ENCODE measurements at regions not wholly inside any gene's neighbourhood (a gene's known extent, or its start where the extent isn't known, plus 50 kb on each side); places are given as distances from the start of the nearest gene placed in this dataset.

- no peaks in the 10 kb centered on the region for H3K27me3 ChIP-seq (replicated peaks; ENCODE audit: insufficient read depth, low read length)
- no peaks in the 10 kb centered on the region for H3K79me2 ChIP-seq (ENCODE audit: low read length)
- H3K27ac ChIP-seq (ENCODE audit: low read length): no peak overlapping the region
- no peaks in the 10 kb centered on the region for H3F3A ChIP-seq (ENCODE audit: insufficient read depth, low read length)
- H3K9ac ChIP-seq (ENCODE audit: low read length): no peak overlapping the region
- no peaks in the 10 kb centered on the region for H3K4me1 ChIP-seq (ENCODE audit: low read length)
- no peaks in the 10 kb centered on the region for H4K20me1 ChIP-seq (ENCODE audit: insufficient read depth, low read length)
- no peaks in the 10 kb centered on the region for H3K36me3 ChIP-seq (replicated peaks; ENCODE audit: insufficient read depth, low read length)
- H3K4me3 ChIP-seq (ENCODE audit: low read length): no peak overlapping the region
- H2AFZ ChIP-seq (ENCODE audit: low read length): no peak overlapping the region
- H3K9me3 ChIP-seq (replicated peaks; ENCODE audit: insufficient read depth, low read length): no peaks in the 10 kb centered on the region
- no peak for DNase-seq
- H3K4me2 ChIP-seq (ENCODE audit: low read depth, low read length): no peak overlapping the region
- H3K9me2 ChIP-seq (replicated peaks; ENCODE audit: insufficient read depth, low read length): no peaks in the 10 kb centered on the region
- no peak for TF ChIP-seq EZH2phosphoT487 (IDR thresholded peaks at IDR 0.05; ENCODE audit: low read length)
- no peak for TF ChIP-seq CTCF (IDR thresholded peaks at IDR 0.05; ENCODE audit: low read length)
- TF ChIP-seq EZH2 (optimal IDR thresholded peaks at IDR 0.05; ENCODE audit: low read depth, low read length): no peak
Observed at GRCh38 chr2:40512256-40512655, 60.4 kb upstream of the SLC8A1 start.

- Histone ChIP-seq H4K20me1 (ENCODE audit: insufficient read depth, low read length) (no peaks in the 10 kb centered on the region), H3K79me2 (ENCODE audit: low read length) (no peaks in the 10 kb centered on the region), H3K4me1 (ENCODE audit: low read length) (no peaks in the 10 kb centered on the region), H2AFZ (ENCODE audit: low read length) (no peak overlapping the region), H3K36me3 (replicated peaks; ENCODE audit: insufficient read depth, low read length) (no peaks in the 10 kb centered on the region), H3K4me3 (ENCODE audit: low read length) (no peak overlapping the region), H3K9ac (ENCODE audit: low read length) (no peak overlapping the region), H3K27ac (ENCODE audit: low read length) (no peak overlapping the region), H3K27me3 (replicated peaks; ENCODE audit: insufficient read depth, low read length) (no peaks in the 10 kb centered on the region), H3F3A (ENCODE audit: insufficient read depth, low read length) (no peaks in the 10 kb centered on the region), H3K4me2 (ENCODE audit: low read depth, low read length) (no peak overlapping the region), H3K9me3 (replicated peaks; ENCODE audit: insufficient read depth, low read length) (no peaks in the 10 kb centered on the region), H3K9me2 (replicated peaks; ENCODE audit: insufficient read depth, low read length) (no peaks in the 10 kb centered on the region)
- DNase-seq: no peak
- TF ChIP-seq EZH2phosphoT487 (IDR thresholded peaks at IDR 0.05; ENCODE audit: low read length): no peak
- TF ChIP-seq CTCF (IDR thresholded peaks at IDR 0.05; ENCODE audit: low read length): no peak
- no peak for TF ChIP-seq EZH2 (optimal IDR thresholded peaks at IDR 0.05; ENCODE audit: low read depth, low read length)
Observed at GRCh38 chr2:40513201-40513600, 61.3 kb upstream of the SLC8A1 start.

GRCh38 chr2:40516604-40517003 is 64.7 kb upstream of the SLC8A1 start:
- H3F3A ChIP-seq (ENCODE audit: insufficient read depth, low read length): no peaks in the 10 kb centered on the region
- no peak for DNase-seq
- no peaks in the 10 kb centered on the region for H3K36me3 ChIP-seq (replicated peaks; ENCODE audit: insufficient read depth, low read length)
- H3K9ac ChIP-seq (ENCODE audit: low read length): no peak overlapping the region
- no peak overlapping the region for H3K4me2 ChIP-seq (ENCODE audit: low read depth, low read length)
- TF ChIP-seq EZH2 (optimal IDR thresholded peaks at IDR 0.05; ENCODE audit: low read depth, low read length) (no peak), EZH2phosphoT487 (IDR thresholded peaks at IDR 0.05; ENCODE audit: low read length) (no peak), CTCF (IDR thresholded peaks at IDR 0.05; ENCODE audit: low read length) (no peak)
- H3K27ac ChIP-seq (ENCODE audit: low read length): no peak overlapping the region
- H3K9me3 ChIP-seq (replicated peaks; ENCODE audit: insufficient read depth, low read length): no peaks in the 10 kb centered on the region
- no peaks in the 10 kb centered on the region for H3K27me3 ChIP-seq (replicated peaks; ENCODE audit: insufficient read depth, low read length)
- no peaks in the 10 kb centered on the region for H4K20me1 ChIP-seq (ENCODE audit: insufficient read depth, low read length)
- no peak overlapping the region for H2AFZ ChIP-seq (ENCODE audit: low read length)
- no peaks in the 10 kb centered on the region for H3K9me2 ChIP-seq (replicated peaks; ENCODE audit: insufficient read depth, low read length)
- H3K4me3 ChIP-seq (ENCODE audit: low read length): no peak overlapping the region
- no peaks in the 10 kb centered on the region for H3K79me2 ChIP-seq (ENCODE audit: low read length)
- H3K4me1 ChIP-seq (ENCODE audit: low read length): no peaks in the 10 kb centered on the region

Measured in MM.1S (cell line).